ENCODE measurements at regions not wholly inside any gene's neighbourhood (a gene's known extent, or its start where the extent isn't known, plus 50 kb on each side); places are given as distances from the start of the nearest gene placed in this dataset.

- no peak for DNase-seq
Observed at GRCh38 chr16:6249863-6250262, 1082.8 kb upstream of the RBFOX1 start.

GRCh38 chr16:6248199-6248598 is 1084.4 kb upstream of the RBFOX1 start:
- DNase-seq, result no peak

DNA sequence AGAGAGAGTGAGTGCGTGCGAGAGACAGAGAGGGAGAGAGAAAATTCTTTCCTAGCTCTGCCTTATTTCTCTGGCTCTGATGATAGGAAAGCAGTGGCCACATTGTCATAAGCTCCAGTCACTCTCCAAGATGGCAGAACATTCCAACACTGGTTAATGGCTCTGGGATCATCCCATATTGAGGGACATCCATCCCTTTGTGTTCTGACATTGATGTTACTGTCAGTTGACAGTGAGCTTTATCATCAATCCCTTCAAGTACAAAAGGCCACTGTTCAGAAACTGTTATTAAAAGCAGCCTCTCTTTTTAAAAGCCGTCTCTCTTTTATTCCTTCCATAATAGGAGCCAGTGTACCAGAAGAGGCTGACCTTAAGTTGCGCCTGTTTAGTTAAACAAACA is 1084.9 kb upstream of the RBFOX1 start:
- no peak for DNase-seq

- no peak for DNase-seq
Observed at GRCh38 chr16:6247150-6247549, 1085.5 kb upstream of the RBFOX1 start.

- no peak for DNase-seq
Observed at GRCh38 chr16:6246266-6246665, 1086.4 kb upstream of the RBFOX1 start.

DNA sequence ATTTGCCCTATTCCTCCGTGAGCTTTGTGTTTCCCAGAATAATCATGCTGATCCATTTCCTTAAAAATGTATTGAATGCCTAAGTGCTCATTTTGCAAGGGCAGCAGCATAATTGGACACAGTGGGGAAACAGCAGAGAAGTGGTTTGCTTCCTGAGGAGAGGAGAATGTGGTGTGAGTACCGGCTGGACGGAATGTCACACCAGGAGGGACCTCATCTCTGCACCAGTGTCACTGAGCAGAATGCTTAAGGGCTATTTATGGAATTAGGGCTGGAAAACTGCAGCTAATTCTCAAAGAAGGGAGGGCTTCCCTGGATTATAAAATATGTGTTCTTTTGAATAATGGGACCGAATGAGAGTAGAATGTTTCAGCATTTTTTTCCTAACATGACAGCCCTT is 1100.6 kb upstream of the RBFOX1 start:
- DNase-seq, result no peak

DNA sequence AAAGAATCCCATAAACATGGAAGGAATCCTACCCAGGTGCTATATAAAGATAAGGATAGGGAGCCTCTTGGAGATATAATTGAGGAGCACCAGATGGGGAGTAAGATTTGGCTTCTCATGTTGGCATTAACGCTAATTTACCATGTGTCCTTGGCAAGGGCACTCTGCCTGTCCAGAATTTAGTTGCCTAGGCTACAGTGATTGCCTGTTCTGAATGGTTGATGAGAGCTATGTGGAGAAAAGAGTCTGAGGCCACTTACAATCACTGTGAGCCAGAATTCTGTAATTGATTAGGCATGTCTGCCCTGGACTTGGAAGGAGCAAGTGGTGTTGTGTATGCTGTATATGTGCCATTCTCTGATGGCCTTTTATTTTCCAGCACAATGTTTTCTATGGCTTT is 1101.2 kb upstream of the RBFOX1 start:
- no peak for DNase-seq

DNA sequence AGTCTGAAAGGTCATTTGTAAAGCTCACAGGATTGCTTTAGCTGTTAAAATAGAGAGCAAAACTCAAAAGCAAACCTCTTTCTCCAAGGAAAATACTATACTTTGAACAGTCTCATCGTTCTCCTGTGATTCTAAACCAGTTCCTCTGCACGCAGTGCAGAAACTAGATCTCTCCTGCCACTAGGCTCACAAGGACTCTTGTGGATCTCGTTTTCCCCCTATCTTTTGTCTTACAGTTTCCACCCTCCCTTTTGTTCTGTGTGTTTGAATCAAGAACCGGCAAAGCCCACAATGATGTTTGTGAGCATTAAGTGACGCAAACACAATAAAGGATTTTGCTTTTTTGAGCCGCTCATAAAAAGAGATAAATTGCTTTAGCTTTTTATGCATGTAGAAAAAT is 1103.5 kb upstream of the RBFOX1 start:
- no peak for DNase-seq

DNA sequence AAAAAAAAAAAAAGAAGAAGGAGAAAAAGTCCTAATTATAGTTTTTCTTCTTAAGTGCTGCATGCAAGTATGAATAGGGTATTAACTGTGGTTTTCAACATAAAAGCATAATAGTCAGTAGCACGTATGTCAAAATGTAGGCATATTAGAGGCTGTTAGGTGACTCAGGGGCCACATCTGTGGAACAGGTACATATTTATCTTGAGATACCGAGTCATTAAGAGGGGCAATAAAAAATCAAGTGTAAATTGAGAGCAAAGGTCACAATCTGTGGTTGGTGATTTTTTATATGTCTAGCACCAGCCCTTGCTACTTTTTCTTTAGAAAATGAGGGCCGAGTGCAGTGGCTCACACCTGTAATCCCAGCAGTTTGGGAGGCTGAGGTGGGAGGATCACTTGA is 1113.8 kb upstream of the RBFOX1 start:
- no peak for DNase-seq

DNA sequence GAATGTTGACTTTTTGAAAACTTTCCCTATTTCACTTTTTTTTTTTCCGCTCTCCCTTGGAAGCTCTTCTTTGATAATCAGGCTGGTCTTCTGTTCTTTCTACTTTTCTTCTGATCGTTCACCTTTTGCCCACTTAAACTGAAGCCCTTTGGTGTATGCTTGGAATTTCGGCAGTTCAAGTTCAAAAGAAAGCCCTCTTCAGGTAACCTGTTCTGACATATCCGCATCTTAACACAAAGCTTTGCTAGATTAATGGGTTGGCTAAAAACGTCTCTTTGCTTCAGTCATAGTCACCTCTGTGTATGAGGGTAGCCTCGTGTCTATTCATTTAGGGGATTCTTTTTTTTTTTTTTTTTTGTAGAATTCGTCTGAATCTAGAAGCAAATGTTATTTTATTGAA is 1115.8 kb upstream of the RBFOX1 start:
- no peak for DNase-seq

DNA sequence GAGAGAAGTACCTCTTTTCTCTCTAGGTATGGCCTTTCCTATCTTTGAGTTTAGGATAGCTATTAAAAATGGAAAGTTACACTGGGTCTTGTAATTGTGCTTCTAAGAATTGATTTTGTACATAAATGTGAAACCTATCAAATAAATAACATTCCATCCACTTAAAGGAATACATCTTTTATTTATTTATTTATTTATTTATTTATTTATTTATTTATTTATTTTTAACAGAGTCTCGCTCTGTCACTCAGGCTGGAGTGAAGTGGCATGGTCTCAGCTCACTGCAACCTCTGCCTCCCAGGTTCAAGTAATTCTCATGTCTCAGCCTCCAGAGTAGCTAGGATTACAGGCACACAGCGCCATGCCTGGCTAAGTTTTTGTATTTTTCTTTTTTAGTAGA is 1114.0 kb upstream of the EEF2KMT start:
- DNase-seq, result no peak

DNA sequence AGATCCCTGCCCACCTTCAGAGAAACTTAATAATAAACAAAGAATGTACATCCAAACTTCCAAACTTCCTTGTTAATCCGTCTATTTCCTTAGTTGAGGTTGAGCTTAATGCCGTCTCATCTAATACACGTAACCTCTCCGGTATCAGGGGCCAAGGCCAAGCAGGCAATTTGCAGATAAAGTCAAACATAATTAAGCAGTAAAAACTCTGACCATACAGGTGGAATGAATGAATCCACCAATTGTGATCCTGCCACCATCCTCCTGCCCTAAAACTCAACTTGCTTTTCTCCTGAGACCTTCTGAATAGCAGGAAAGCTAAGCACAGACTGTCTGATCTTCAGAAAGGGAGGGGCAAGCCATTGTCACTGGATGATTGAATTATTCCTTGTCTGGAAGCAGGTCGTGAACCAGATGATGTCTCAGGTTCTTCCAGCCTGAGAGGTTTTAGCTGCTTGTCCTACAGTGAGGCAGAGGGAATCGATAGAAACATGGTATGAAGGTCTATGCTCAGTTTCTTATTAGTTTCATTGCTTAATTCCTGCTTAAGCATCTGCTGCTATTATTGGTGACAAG is 1111.8 kb upstream of the EEF2KMT start:
- DNase-seq, result no peak

- DNase-seq, result no peak
Observed at GRCh38 chr16:6207580-6207979, 1110.0 kb upstream of the EEF2KMT start.

- DNase-seq, result no peak
Observed at GRCh38 chr16:6207124-6207523, 1109.5 kb upstream of the EEF2KMT start.

- no peak for DNase-seq
Observed at GRCh38 chr16:6206080-6206479, 1108.5 kb upstream of the EEF2KMT start.

GRCh38 chr16:6204945-6205344 is 1107.3 kb upstream of the EEF2KMT start:
- DNase-seq, result no peak

DNA sequence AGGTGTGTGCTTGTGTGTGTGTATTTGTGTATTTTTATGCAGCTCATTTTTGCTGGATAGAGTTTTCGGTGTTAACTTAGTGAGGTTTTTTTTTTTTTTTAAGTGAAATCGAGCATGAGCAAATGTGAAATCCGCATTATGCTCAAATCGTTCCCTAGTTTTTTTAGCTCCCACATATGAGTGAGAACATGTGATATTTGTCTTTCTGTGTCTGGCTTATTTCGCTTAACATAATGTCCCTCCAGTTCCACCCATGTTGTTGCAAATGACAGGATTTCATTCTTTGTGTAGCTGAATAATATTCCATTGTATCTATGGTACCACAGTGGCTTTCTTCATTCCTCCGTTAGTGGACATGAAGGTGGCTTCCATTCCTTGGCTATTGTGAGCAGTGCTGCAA is 1103.3 kb upstream of the EEF2KMT start:
- no peak for DNase-seq

DNA sequence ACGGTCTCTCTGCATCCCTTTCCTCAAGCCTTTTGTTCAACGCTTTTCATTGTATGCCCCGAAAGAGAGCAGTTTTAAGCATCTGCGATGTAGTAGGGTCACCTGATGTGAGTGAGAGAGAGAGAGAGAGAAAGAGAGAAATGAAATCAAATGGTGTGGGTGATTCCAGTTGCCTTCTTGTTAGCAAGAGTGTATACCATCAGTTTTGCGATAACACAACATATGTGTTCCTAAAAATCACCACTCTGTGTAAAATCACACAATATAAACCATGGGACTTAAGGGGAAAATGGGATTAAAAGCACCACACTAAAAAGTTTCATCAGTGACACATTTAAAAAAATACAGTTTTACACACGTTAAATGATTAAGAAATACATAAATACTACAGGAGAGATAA is 1102.7 kb upstream of the EEF2KMT start:
- no peak for DNase-seq

GRCh38 chr16:6195966-6196365 is 1098.4 kb upstream of the EEF2KMT start:
- DNase-seq, result no peak

GRCh38 chr16:6193718-6194117 is 1096.1 kb upstream of the EEF2KMT start:
- no peak for DNase-seq

GRCh38 chr16:6192984-6193383 is 1095.4 kb upstream of the EEF2KMT start:
- no peak for DNase-seq

GRCh38 chr16:6192532-6192931 is 1094.9 kb upstream of the EEF2KMT start:
- DNase-seq, result no peak

GRCh38 chr16:6190776-6191175 is 1093.2 kb upstream of the EEF2KMT start:
- no peak for DNase-seq

GRCh38 chr16:6189216-6189615 is 1091.6 kb upstream of the EEF2KMT start:
- no peak for DNase-seq

DNA sequence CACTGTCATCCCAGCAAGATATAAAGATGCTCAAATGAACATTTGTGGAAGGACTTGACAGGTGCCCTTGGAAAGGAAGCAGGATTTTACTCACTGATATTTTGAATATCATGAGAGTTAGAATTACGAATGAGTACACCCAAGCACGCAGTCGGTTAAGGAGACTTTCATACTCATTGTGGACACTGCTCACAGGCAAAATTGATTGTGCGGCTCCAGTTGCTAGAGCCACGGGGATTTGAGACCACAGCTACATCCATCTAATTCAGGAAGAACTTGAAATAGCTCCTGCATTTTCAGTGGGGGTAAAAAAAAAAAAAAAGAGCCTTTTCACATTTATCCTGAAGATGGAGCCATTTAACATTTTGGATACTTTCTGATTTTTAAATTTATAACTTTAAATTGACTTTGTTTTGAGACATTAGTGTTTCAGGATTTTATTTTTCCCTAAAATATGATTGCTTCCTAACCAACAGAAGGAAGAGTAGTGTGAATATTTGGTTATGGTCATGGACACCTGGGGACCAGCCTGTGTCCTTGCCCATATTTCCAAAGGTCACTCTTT is 1080.1 kb upstream of the EEF2KMT start:
- no peak for DNase-seq

GRCh38 chr16:6170022-6170421 is 1072.4 kb upstream of the EEF2KMT start:
- DNase-seq, result no peak

Data from right hindlimb (tissue), 1 donor.